ENCODE measurements at regions not wholly inside any gene's neighbourhood (a gene's known extent, or its start where the extent isn't known, plus 50 kb on each side); places are given as distances from the start of the nearest gene placed in this dataset.

DNA sequence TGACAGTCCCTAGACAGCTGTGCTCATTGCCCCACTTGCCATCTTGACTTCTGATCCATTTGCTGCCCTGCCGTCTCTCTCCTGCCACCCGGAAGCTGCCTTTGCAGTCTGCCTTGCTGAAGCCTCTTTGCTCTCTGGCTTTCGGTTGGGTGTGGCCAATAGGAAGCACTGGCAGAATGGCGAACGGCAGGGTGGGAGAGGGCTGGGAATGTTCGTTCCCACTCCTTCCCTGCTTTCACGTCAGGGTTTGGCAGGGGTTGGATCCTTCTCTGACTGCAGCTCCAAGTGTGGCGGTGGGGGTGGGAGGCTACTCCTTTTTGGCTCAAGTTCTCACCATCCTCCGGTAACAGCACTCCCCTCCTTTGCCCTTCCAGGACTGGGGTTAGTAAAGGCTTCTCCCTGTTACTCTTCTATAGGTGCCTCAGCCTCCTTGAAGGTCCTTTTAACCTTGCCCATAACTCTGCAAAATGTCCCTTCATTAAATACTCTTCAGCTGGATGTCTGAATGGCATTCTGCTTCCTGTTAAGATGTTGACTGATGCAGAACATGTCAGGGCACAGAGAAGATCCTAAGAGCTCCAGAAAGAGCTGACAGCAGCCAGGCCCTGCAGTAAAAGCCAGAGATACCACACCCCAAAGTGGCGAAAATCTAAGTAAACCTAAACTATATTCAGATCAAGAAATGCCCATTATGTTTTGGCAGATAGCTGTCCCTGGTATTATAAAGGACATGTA is 299.7 kb downstream of the CDCA7 start:
- H3K27me3 ChIP-seq: no peaks in the 10 kb centered on the region
- no peak for DNase-seq
- no peaks in the 10 kb centered on the region for H3K9me3 ChIP-seq
- no peaks in the 10 kb centered on the region for H3K36me3 ChIP-seq
- H3K4me1 ChIP-seq: no peaks in the 10 kb centered on the region
- TF ChIP-seq, protein P1, sequence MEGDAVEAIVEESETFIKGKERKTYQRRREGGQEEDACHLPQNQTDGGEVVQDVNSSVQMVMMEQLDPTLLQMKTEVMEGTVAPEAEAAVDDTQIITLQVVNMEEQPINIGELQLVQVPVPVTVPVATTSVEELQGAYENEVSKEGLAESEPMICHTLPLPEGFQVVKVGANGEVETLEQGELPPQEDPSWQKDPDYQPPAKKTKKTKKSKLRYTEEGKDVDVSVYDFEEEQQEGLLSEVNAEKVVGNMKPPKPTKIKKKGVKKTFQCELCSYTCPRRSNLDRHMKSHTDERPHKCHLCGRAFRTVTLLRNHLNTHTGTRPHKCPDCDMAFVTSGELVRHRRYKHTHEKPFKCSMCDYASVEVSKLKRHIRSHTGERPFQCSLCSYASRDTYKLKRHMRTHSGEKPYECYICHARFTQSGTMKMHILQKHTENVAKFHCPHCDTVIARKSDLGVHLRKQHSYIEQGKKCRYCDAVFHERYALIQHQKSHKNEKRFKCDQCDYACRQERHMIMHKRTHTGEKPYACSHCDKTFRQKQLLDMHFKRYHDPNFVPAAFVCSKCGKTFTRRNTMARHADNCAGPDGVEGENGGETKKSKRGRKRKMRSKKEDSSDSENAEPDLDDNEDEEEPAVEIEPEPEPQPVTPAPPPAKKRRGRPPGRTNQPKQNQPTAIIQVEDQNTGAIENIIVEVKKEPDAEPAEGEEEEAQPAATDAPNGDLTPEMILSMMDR (IDR thresholded peaks at IDR 0.05): no peak
- no peak for TF ChIP-seq POLR2A (IDR thresholded peaks at IDR 0.05)
- no peak overlapping the region for H3K4me3 ChIP-seq
- H3K27ac ChIP-seq: no peak overlapping the region

DNA sequence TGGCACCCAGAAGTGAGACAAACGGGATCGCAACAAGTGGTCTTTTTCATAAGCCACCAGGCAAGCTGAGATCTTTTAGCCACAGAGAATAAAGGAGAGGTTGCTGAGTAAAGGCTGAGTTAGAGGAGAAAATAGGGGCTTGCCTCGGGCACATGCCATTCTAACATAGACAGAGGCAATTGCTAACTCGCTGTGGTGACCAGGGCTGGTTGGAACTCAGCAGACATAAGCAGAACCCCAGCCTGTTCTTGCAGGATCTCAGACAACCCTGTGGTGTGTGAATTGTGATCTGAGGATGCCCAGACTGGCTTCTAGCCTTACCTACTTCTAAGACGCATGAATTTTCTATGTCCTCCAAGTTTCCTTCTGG is 300.2 kb downstream of the CDCA7 start:
- no peak for TF ChIP-seq POLR2A (IDR thresholded peaks at IDR 0.05)
- TF ChIP-seq, protein P1 (IDR thresholded peaks at IDR 0.05): no peak
- H3K4me1 ChIP-seq: no peaks in the 10 kb centered on the region
- no peaks in the 10 kb centered on the region for H3K9me3 ChIP-seq
- H3K27ac ChIP-seq: no peak overlapping the region
- no peaks in the 10 kb centered on the region for H3K36me3 ChIP-seq
- no peak for DNase-seq
- no peaks in the 10 kb centered on the region for H3K27me3 ChIP-seq
- no peak overlapping the region for H3K4me3 ChIP-seq

DNA sequence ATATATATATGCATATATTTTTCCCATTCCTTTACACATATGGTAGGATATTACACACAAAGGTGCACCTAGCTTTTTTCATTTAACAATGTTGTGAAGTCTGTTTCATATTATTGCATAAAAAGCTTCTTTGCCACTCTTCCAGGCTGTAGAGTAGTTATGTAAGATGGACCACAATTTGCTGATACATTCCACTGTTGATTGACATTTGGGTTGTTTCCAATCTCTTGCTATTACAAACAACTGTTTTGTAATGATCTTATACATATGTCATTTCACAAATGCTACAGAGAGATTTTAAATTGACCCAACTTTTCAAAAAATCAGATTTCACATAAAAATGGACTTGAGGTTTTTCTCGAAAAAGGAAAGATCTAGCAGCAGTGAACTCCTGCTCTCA is 301.4 kb downstream of the CDCA7 start:
- DNase-seq: no peak
- Histone ChIP-seq H3K27ac (no peak overlapping the region), H3K27me3 (no peaks in the 10 kb centered on the region), H3K4me3 (no peak overlapping the region), H3K36me3 (no peaks in the 10 kb centered on the region), H3K4me1 (no peaks in the 10 kb centered on the region), H3K9me3 (no peaks in the 10 kb centered on the region)
- TF ChIP-seq POLR2A (IDR thresholded peaks at IDR 0.05): no peak
- TF ChIP-seq, protein P1 (IDR thresholded peaks at IDR 0.05): no peak

DNA sequence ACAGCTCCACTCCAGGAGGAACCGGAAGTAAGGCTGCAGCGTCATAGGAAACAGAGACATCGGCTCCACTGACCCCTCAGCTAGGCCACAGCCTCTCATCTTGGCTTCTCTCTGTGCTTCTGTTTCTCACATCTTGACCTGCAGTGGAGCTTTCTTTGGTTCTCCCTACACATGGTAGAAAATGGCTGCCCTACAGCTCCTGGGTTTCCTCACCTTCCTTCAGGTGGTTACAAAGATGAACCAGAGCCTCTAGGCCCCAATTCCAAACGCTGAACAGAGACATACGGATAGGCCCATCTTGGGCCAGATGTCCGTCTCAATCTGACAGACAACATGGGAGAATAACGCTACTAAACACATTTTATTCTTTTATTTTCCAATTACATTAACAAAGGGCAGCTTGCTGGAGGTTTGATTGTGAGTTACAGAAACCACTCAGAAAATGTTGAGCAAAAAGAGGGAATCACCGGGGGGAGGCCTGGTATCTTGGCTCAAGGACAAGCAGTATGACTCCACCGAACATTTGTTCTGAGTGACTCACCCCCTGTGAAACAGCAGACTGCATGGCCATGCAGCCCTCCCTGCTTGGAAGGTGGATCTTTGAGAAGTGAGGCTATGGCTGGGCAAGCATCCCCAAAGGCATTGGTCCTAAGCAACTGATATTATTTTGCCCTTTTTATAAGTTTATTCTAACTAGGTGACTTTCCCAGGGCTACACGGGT is 303.5 kb downstream of the CDCA7 start:
- no peaks in the 10 kb centered on the region for H3K27me3 ChIP-seq
- TF ChIP-seq, protein P1 (IDR thresholded peaks at IDR 0.05): no peak
- no peak for TF ChIP-seq POLR2A (IDR thresholded peaks at IDR 0.05)
- no peaks in the 10 kb centered on the region for H3K4me1 ChIP-seq
- no peaks in the 10 kb centered on the region for H3K9me3 ChIP-seq
- no peak overlapping the region for H3K4me3 ChIP-seq
- no peaks in the 10 kb centered on the region for H3K36me3 ChIP-seq
- no peak overlapping the region for H3K27ac ChIP-seq
- no peak for DNase-seq

DNA sequence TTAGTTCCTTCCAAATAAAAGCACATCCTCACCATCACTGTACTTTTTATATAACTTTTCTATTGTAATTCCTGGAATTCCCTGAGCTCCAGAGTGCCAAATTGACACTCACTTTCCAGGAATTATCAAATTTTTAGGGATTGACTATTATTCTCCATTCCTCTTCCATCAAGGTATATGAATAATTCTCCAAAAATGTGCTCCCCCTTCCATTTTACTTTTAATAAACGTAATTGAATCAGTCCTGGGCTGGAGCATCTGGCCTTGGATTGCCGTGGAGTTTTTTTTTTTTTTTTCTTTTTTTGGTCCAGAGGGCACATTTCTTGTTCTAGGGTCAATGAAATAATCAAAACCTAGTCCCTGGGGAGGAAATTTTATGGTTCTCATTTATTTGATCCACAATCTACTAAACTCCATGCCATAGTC is 304.3 kb downstream of the CDCA7 start:
- no peaks in the 10 kb centered on the region for H3K4me1 ChIP-seq
- H3K27me3 ChIP-seq: no peaks in the 10 kb centered on the region
- H3K27ac ChIP-seq: no peak overlapping the region
- TF ChIP-seq, protein P1 (IDR thresholded peaks at IDR 0.05): no peak
- no peak for TF ChIP-seq POLR2A (IDR thresholded peaks at IDR 0.05)
- no peaks in the 10 kb centered on the region for H3K9me3 ChIP-seq
- H3K4me3 ChIP-seq: no peak overlapping the region
- DNase-seq: no peak
- no peaks in the 10 kb centered on the region for H3K36me3 ChIP-seq
